GM18508 (cell line): ENCODE measurements at regions not wholly inside any gene's neighbourhood (a gene's known extent, or its start where the extent isn't known, plus 50 kb on each side); places are given as distances from the start of the nearest gene placed in this dataset.

Experiments
- ATAC-seq: cut with Tn5 transposase; IDR thresholded peaks from one replicate; pipeline ENCODE4 v1.9.1; 2021; ENCODE audit warnings: moderate number of reproducible peaks; ENCODE audit not compliant: insufficient read depth, unreplicated experiment

DNA sequence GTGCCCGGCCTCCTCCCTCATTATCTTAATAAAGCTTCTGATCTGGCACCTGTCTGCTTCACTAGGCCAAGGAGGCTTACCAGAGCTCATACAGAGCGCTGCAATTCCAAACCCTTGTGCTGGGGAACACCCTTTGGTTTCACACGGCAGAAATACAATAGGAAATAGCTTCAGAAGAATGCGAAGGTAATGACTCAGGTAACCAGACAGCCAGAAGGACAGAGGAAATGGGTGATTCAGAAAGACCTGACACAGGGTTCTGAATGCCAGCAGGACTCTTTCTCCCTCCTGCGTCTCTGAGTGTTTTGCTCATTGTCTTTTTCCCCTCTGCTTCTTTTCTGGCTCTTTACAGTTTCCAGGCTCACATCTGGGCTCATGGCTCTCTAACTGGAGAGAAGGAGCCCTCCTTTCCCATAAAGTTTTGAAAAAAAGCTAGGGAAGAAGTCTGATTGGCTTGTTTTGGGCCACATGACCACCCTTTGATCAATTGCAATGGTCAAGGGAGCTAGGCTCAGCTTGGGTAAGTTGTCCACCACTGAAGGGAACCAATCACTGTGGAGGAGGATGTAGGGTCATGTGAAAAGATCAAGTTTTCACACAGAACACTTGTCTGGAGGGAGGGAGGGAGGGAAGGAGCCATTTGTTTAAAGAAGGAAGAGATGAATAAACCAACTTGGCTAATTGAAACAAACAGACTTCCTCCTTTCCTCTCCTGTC is 90.5 kb upstream of the UPP2 start:
- ATAC-seq, result no peak

GRCh38 chr2:158009399-158009798 is 92.3 kb upstream of the UPP2 start:
- no peak for ATAC-seq

DNA sequence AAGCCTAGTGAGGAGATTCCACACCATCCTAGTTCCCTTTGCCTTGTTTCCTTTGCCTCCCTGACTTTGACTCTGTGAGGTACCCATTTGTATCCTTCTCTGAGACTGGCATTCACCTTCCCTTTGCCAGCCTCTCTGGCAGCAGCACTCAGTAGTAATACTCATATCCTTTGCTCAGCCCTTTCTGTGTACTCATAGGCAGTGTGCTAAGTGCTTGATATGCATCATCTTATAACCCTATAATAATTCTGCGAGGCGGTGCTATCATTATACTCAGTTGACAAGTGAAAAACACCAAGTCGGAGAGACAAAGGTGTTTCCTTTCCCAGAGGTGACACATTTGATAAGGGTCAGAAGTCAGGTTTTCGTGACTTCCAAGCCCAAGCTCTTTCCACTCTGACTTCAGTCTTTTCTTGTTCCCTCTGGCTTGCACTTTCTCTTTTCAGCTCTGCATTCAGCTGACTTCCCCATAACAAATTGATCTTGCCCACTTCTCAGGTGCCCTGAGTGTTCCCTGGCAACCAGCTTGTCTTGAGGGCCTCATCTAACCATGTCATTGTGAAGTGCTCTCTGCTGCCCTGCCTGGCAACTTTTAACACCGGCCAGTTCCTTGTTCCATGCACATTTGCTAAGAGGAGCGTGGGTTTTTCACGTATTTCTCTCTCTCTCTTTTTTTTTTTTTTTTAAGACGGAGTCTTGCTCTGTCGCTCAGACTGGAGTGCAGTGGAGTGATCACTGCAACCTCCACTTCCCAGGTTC is 94.5 kb upstream of the UPP2 start:
- ATAC-seq, result no peak

- no peak for ATAC-seq
These were observed 97.4 kb upstream of the UPP2 start for GRCh38 chr2:158004126-158004764.

DNA sequence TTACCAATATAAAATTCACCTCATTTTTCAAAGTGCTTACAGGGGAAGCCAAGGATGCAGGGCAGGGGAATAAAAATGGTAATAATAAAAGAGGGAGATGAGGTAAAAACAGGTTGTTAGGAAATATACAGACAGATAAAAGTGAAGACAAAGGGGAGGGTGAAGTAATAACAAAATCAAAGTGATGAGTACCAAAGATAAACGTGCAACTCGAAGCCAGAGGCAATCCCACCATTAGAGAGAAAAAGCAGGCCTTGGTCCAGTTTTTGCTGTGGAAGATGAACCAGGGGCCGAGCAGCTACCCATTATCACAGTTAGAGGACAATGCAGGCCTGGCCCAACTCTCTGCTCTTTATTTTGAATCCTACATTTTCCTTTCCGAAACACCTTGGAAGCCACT is 99.6 kb upstream of the UPP2 start:
- no peak for ATAC-seq

GRCh38 chr2:157996799-157997198 is 104.9 kb upstream of the UPP2 start:
- ATAC-seq, result no peak

- no peak for ATAC-seq
These were observed 106.6 kb upstream of the UPP2 start for GRCh38 chr2:157995117-157995516.

DNA sequence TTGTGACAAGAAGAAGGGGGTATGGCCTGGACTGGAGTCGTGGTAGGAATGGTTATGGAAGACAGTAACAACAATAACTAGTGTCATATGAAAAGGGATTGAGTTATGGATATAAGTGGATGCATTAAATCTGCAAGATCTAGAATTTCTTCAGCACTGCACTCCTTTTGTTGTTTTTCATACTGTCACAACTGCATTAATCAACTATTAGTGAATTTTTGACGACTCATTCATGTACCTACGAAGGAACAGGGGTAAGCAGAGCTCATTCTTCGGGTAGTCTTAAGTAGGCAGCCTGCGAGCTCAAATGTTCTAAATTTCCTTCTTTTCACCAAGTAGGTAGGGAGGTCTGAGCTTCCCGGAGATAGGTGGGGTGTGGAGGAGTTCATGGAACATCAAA is 109.7 kb upstream of the UPP2 start:
- no peak for ATAC-seq

DNA sequence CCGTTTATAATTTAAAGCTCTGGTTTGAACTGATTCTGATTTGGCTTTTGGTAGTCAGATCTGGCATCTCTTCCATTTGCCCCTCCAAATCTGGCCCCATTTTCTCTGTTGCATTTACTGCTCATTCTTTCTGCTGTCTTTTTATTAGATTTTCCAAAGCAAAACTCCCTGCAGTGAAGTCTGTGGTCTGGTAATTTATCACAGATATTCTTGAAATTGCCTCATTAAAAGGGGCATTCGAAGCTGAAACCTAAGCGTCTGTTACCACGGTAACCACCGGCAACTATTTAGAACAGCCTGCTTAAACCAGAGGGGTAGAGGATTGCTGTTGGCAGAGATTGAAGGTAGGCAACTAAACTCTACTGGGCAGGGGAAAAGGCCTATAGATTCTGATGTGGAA is 111.5 kb upstream of the UPP2 start:
- no peak for ATAC-seq

DNA sequence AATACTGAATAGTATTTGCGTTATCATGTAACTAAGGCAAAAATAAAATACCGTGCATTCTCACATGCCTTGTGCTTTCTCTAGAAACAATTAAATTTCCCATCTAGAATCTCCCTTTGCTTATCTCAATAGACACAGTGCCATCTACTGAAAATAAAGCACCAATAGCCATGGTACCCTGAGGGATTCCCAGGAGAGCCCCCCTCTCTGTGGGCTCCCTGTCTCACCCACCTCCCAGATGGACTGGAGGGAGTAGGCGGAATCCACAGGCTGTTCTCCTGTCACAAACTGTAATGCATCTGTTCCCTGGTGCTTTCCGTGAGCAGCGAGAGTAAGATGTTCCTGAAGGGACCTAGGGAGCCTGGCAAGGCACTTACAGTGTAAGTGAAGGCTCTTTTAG is 112.4 kb upstream of the UPP2 start:
- no peak for ATAC-seq

DNA sequence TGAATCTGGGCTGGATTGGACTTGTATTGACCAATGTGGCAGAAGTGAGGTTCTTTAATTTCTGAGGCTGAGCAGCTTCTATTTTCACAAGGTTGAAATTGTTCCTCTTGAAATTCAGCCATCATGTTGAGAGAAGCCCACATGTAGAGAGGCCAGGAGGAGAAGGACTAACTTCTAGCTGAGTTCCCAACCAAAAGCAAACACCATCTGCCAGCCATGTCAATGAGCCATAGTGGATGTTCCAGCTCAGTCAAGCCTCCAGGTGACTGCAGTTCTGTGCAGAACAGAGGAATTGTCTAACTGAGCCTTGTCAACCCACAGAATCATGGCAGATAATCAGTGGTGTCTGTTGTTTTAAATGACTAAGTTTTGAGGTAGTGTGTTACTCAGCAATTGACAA is 110.6 kb upstream of the ACVR1 start:
- ATAC-seq, result no peak

GRCh38 chr2:157984866-157985265 is 108.7 kb upstream of the ACVR1 start:
- ATAC-seq, result no peak

DNA sequence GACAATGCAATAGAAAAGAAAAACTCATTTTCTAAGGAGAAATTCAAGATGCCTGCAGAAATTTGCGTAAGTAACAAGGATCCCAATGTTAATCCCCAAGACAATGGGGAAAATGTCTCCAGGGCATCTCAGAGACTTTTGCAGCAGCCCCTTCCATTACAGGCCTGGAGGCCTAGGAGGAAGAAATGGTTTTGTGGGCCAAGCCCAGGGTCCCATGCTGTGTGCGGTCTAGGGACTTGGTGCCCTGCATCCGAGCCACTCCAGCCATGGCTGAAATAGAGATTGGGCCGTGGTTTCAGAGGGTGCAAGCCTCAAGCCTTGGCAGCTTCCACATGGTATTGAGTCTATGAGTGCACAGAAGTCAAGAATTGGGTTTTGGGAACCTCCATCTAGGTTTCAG is 103.9 kb upstream of the ACVR1 start:
- ATAC-seq, result no peak

DNA sequence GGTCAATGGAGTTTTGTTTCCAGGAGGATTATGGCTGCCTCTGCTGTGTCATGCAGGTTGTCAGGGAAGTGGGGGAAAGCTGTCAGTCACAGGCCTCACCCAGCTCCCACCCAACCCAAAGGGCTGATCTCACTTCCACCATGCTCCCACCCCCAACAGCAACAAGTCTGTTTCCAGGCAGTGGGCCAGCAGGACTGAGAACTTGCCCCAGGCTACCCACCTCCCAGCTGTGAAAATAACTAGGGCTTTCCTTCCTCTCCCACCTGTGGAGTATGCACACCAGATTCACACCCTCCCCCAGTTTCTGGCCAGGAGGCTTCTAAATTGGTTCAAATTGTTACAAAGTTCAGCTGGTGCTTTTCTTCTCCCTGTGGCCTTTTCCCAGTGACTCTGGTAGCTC is 95.6 kb upstream of the ACVR1 start:
- ATAC-seq, result no peak

DNA sequence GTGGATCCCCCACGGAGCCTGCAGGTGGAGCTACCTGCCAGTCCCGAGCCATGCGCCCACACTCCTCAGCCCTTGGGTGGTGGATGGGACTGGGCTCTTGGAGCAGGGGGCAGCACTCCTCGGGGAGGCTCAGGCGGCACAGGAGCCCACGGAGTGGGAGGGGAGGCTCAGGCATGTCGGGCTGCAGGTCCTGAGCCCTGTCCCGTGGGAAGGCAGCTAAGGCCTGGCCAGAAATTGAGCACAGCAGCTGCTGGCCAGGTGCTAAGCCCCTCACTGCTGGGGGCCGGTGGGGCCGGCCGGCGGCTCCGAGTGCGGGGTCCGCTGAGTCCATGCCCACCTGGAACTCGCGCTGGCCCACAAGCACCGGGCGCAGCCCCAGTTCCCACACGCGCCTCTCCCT is 91.7 kb upstream of the ACVR1 start:
- ATAC-seq, result no peak

DNA sequence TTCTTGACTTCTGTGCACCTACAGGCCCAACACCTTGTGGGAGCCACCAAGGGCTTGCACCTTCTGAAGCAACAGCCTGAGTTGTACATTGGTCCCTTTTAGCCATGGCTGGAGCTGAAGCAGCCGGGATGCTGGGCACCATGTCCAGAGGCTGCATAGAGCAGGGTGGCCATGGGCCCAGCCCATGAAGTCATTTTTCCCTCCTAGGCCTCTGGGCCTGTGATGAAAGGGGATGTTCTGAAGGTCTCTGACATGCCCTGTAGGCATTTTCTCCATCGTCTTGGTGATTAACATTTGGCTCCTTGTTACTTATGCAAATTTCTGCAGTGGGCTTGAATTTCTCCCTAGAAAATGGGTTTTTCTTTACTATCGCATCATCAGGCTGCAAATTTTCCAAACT is 83.1 kb upstream of the ACVR1 start:
- no peak for ATAC-seq

DNA sequence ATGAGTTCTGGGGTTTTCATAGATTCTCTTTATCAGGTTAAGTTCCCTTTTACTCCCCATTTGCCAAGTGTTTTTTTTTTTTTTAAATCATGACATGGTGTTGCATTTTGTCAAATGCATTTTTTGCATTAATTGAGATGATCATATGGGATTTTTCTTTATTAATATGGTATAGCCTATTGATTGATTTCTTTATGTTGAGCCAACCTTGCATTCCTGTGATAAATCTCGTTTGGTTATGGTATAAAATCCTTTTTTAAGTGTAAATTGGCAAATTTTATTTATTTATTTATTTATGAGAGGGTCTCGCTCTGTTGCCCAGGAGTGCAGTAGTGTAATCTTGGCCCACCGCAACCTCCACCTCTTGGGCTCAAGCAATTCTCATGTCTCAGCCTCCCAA is 81.5 kb upstream of the ACVR1 start:
- no peak for ATAC-seq

GRCh38 chr2:157952558-157952957 is 76.4 kb upstream of the ACVR1 start:
- ATAC-seq, result no peak

- ATAC-seq, result no peak
These were observed 72.7 kb upstream of the ACVR1 start for GRCh38 chr2:157948856-157949255.

- ATAC-seq, result no peak
These were observed 70.9 kb upstream of the ACVR1 start for GRCh38 chr2:157946919-157947557.

- ATAC-seq, result no peak
These were observed 63.9 kb upstream of the ACVR1 start for GRCh38 chr2:157940024-157940423.
